HepG2 (cell line): ENCODE measurements at regions not wholly inside any gene's neighbourhood (a gene's known extent, or its start where the extent isn't known, plus 50 kb on each side); places are given as distances from the start of the nearest gene placed in this dataset.

Experiments used
- AGO1 ChIP-seq: fragments of 200-400 bp; formaldehyde crosslinking; IDR thresholded peaks from 2 replicates; pipeline ENCODE4 v1.6.1; 2017; ENCODE audit warnings: mild to moderate bottlenecking, low read depth, low read length, moderate library complexity; ENCODE audit not compliant: poor library complexity, severe bottlenecking
- ATAD3A ChIP-seq: sonication (generic); formaldehyde crosslinking; IDR thresholded peaks from 2 replicates; pipeline ENCODE4 v1.4.0; 2020; ENCODE audit warnings: missing genetic modification reagents
- CCDC6 ChIP-seq: sonication (generic); formaldehyde crosslinking; IDR thresholded peaks from 2 replicates; pipeline ENCODE4 v1.8.1; 2022; ENCODE audit warnings: mild to moderate bottlenecking, missing genetic modification reagents, moderate library complexity
- FOXC1 ChIP-seq: sonication (generic); formaldehyde crosslinking; IDR thresholded peaks from 2 replicates; pipeline ENCODE4 v1.8.0; 2022; ENCODE audit warnings: mild to moderate bottlenecking, missing genetic modification reagents, borderline replicate concordance
- PCBP2 ChIP-seq: fragments of 200-400 bp; formaldehyde crosslinking; optimal IDR thresholded peaks from 2 replicates; pipeline ENCODE3; 2018; ENCODE audit warnings: low read length, low read depth; ENCODE audit not compliant: poor library complexity, severe bottlenecking
- PPARG ChIP-seq: conservative IDR thresholded peaks from 2 replicates; pipeline ENCODE4 v1.6.1; 2016; ENCODE audit warnings: missing biosample characterization, missing genetic modification reagents
- ZBTB38 ChIP-seq: sonication (generic); formaldehyde crosslinking; IDR thresholded peaks from 2 replicates; pipeline ENCODE4 v1.5.1; 2020; ENCODE audit warnings: mild to moderate bottlenecking, missing genetic modification reagents
- ZBTB49 ChIP-seq: sonication (generic); formaldehyde crosslinking; IDR thresholded peaks from 2 replicates; pipeline ENCODE4 v1.4.0; 2020; ENCODE audit warnings: missing genetic modification reagents, borderline replicate concordance
- ZFP91 ChIP-seq: sonication (generic); formaldehyde crosslinking; IDR thresholded peaks from 2 replicates; pipeline ENCODE4 v1.9.0; 2022; ENCODE audit warnings: missing genetic modification reagents, mild to moderate bottlenecking, borderline replicate concordance
- ZNF746 ChIP-seq: sonication (generic); formaldehyde crosslinking; IDR thresholded peaks from 2 replicates; pipeline ENCODE4 v1.8.0; 2022; ENCODE audit warnings: mild to moderate bottlenecking, missing genetic modification reagents
- ZNF883 ChIP-seq: sonication (generic); formaldehyde crosslinking; IDR thresholded peaks from 2 replicates; pipeline ENCODE4 v1.5.1; 2020; ENCODE audit warnings: mild to moderate bottlenecking, missing genetic modification reagents; ENCODE audit errors: not compliant biosample characterization
- TF ChIP-seq, protein P1 (sequence below): sonication (generic); formaldehyde crosslinking; IDR thresholded peaks from 2 replicates; pipeline ENCODE4 v1.4.0; 2020; ENCODE audit warnings: missing genetic modification reagents, borderline replicate concordance
- TF ChIP-seq, protein P2 (sequence below): sonication (generic); formaldehyde crosslinking; IDR thresholded peaks from 2 replicates; pipeline ENCODE4 v1.4.0; 2020; ENCODE audit warnings: missing genetic modification reagents

DNA sequence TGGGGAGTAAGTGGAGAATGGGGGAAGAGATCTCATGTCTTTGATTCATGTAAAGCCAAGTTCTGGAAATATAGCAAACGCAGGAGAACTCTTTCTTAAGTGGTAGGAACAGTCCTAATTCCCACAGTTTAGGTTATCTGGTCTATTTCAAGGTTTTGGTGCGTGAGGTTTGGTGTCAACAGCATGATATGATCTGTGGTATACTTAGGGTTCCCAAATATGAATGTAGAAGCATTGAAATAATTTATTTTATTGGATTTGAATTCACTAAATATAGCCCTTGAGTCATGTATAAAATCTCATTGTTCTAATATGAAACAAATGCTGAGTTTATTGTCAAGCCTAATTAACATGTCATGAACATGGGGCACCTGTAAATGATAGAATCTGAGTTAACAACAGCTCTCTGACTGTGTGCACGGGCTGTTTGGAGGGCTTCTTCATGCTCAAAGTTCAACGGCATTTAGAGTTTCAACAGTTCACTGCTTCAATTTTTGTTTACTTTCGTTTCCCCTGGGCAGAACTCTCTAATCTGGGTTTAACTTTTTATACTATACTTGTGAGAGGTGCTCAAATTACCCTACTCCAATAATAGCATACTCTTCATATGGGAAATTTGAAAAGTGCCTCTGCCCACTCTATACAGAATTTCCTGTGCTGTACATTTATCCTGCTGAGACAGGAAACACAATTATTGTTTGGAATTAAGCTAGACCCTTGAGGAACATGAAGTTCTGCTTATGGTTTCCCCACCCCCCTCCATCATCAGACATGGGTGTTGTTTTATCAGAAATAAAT, 236.3 kb upstream of the ZNF217 start (continued):
- no peak for TF ChIP-seq ZBTB49 (CRISPR knock-in tag)
- TF ChIP-seq FOXC1 (CRISPR knock-in tag) = no peak
- no peak for TF ChIP-seq ZFP91 (CRISPR knock-in tag)
- TF ChIP-seq ZNF746 = no peak
- TF ChIP-seq, protein P1, sequence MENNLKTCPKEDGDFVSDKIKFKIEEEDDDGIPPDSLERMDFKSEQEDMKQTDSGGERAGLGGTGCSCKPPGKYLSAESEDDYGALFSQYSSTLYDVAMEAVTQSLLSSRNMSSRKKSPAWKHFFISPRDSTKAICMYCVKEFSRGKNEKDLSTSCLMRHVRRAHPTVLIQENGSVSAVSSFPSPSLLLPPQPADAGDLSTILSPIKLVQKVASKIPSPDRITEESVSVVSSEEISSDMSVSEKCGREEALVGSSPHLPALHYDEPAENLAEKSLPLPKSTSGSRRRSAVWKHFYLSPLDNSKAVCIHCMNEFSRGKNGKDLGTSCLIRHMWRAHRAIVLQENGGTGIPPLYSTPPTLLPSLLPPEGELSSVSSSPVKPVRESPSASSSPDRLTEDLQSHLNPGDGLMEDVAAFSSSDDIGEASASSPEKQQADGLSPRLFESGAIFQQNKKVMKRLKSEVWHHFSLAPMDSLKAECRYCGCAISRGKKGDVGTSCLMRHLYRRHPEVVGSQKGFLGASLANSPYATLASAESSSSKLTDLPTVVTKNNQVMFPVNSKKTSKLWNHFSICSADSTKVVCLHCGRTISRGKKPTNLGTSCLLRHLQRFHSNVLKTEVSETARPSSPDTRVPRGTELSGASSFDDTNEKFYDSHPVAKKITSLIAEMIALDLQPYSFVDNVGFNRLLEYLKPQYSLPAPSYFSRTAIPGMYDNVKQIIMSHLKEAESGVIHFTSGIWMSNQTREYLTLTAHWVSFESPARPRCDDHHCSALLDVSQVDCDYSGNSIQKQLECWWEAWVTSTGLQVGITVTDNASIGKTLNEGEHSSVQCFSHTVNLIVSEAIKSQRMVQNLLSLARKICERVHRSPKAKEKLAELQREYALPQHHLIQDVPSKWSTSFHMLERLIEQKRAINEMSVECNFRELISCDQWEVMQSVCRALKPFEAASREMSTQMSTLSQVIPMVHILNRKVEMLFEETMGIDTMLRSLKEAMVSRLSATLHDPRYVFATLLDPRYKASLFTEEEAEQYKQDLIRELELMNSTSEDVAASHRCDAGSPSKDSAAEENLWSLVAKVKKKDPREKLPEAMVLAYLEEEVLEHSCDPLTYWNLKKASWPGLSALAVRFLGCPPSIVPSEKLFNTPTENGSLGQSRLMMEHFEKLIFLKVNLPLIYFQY (CRISPR knock-in tag) = no peak
- no peak for TF ChIP-seq AGO1
- TF ChIP-seq CCDC6 (CRISPR knock-in tag) = no peak
- no peak for TF ChIP-seq ZNF883 (CRISPR knock-in tag)
- no peak for TF ChIP-seq ZBTB38
- TF ChIP-seq ATAD3A (CRISPR knock-in tag) = no peak
- TF ChIP-seq PCBP2 = no peak
- peak; percentile 72 for TF ChIP-seq PPARG (CRISPR knock-in tag)
- TF ChIP-seq, protein P2, sequence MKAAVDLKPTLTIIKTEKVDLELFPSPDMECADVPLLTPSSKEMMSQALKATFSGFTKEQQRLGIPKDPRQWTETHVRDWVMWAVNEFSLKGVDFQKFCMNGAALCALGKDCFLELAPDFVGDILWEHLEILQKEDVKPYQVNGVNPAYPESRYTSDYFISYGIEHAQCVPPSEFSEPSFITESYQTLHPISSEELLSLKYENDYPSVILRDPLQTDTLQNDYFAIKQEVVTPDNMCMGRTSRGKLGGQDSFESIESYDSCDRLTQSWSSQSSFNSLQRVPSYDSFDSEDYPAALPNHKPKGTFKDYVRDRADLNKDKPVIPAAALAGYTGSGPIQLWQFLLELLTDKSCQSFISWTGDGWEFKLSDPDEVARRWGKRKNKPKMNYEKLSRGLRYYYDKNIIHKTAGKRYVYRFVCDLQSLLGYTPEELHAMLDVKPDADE (CRISPR knock-in tag) = no peak
